GM10266 (cell line): ENCODE measurements at regions not wholly inside any gene's neighbourhood (a gene's known extent, or its start where the extent isn't known, plus 50 kb on each side); places are given as distances from the start of the nearest gene placed in this dataset.

Source experiments
- DNase-seq: peaks from one replicate; pipeline ENCODE4 v3.0.0; 2012; ENCODE audit errors: extremely low spot score
- CTCF ChIP-seq: IDR thresholded peaks from 2 replicates; pipeline ENCODE4 v1.5.1; 2012; ENCODE audit warnings: mild to moderate bottlenecking, low read depth; ENCODE audit not compliant: control insufficient read depth, insufficient read depth; ENCODE audit errors: missing control alignments

- no peak for DNase-seq
- no peak for TF ChIP-seq CTCF
These were observed 107.8 kb downstream of the ASB7 start for GRCh38 chr15:100710222-100710621.

GRCh38 chr15:100710744-100711515, 108.5 kb downstream of the ASB7 start:
- no peak for DNase-seq
- TF ChIP-seq CTCF, result no peak

- DNase-seq, result no peak
- TF ChIP-seq CTCF, result no peak
These were observed 109.2 kb downstream of the ASB7 start for GRCh38 chr15:100711516-100712021.

- TF ChIP-seq CTCF, result no peak
- DNase-seq, result no peak
These were observed 109.8 kb downstream of the ASB7 start for GRCh38 chr15:100712226-100712625.

GRCh38 chr15:100713163-100713867, 110.9 kb downstream of the ASB7 start:
- DNase-seq, result no peak
- TF ChIP-seq CTCF, result no peak

- no peak for TF ChIP-seq CTCF
- DNase-seq, result no peak
These were observed 111.8 kb downstream of the ASB7 start for GRCh38 chr15:100714034-100714748.
